ENCODE measurements at regions not wholly inside any gene's neighbourhood (a gene's known extent, or its start where the extent isn't known, plus 50 kb on each side); places are given as distances from the start of the nearest gene placed in this dataset.
A peak's percentile ranks its signal among the peaks of the same experiment; 100 is the strongest.

- no peak for DNase-seq (ENCODE audit: low read depth)
- no peak for TF ChIP-seq CTCF (IDR thresholded peaks at IDR 0.05; ENCODE audit: insufficient read depth, low read depth, low read length, missing control alignments)
Measured at GRCh38 chr4:187109636-187110035, 386.0 kb upstream of the FAT1 start.

GRCh38 chr4:187118166-187118565, 394.5 kb upstream of the FAT1 start:
- DNase-seq (ENCODE audit: low read depth), result no peak
- no peak overlapping the region for H3K4me3 ChIP-seq (ENCODE audit: low read length)

More at GRCh38 chr4:187109636-187110035, 386.0 kb upstream of the FAT1 start:
- H3K4me3 ChIP-seq (ENCODE audit: low read length), result no peak overlapping the region

GRCh38 chr4:187118602-187119120, 395.0 kb upstream of the FAT1 start:
- no peak for TF ChIP-seq CTCF (IDR thresholded peaks at IDR 0.05; ENCODE audit: insufficient read depth, low read depth, low read length, missing control alignments)
- DNase-seq (ENCODE audit: low read depth), result no peak
- no peak overlapping the region for H3K4me3 ChIP-seq (ENCODE audit: low read length)

More at GRCh38 chr4:187118166-187118565, 394.5 kb upstream of the FAT1 start:
- no peak for TF ChIP-seq CTCF (IDR thresholded peaks at IDR 0.05; ENCODE audit: insufficient read depth, low read depth, low read length, missing control alignments)

- TF ChIP-seq CTCF (IDR thresholded peaks at IDR 0.05; ENCODE audit: insufficient read depth, low read depth, low read length, missing control alignments), result no peak
- H3K4me3 ChIP-seq (ENCODE audit: low read length), result no peak overlapping the region
- DNase-seq (ENCODE audit: low read depth), result no peak
Measured at GRCh38 chr4:187124331-187124730, 400.7 kb upstream of the FAT1 start.

- no peak for DNase-seq (ENCODE audit: low read depth)
- H3K4me3 ChIP-seq (ENCODE audit: low read length), result no peak overlapping the region
- TF ChIP-seq CTCF (IDR thresholded peaks at IDR 0.05; ENCODE audit: insufficient read depth, low read depth, low read length, missing control alignments), result no peak
Measured at GRCh38 chr4:187125062-187125461, 401.4 kb upstream of the FAT1 start.

- no peak for DNase-seq (ENCODE audit: low read depth)
- TF ChIP-seq CTCF (IDR thresholded peaks at IDR 0.05; ENCODE audit: insufficient read depth, low read depth, low read length, missing control alignments), result no peak
- no peak overlapping the region for H3K4me3 ChIP-seq (ENCODE audit: low read length)
Measured at GRCh38 chr4:187127456-187127855, 403.8 kb upstream of the FAT1 start.

- no peak for TF ChIP-seq CTCF (IDR thresholded peaks at IDR 0.05; ENCODE audit: insufficient read depth, low read depth, low read length, missing control alignments)
- peak; percentile 93 for DNase-seq (ENCODE audit: low read depth)
- H3K4me3 ChIP-seq (ENCODE audit: low read length), result no peak overlapping the region
Measured at GRCh38 chr4:187128222-187128621, 404.6 kb upstream of the FAT1 start.
